ENCODE measurements at regions not wholly inside any gene's neighbourhood (a gene's known extent, or its start where the extent isn't known, plus 50 kb on each side); places are given as distances from the start of the nearest gene placed in this dataset.

- no peak overlapping the region for H3K4me2 ChIP-seq (ENCODE audit: low read depth, low read length, poor library complexity, severe bottlenecking)
- no peak for TF ChIP-seq CTCF (IDR thresholded peaks at IDR 0.05; ENCODE audit: insufficient read depth, low read length, poor library complexity, severe bottlenecking)
- TF ChIP-seq EZH2phosphoT487 (conservative IDR thresholded peaks at IDR 0.05; ENCODE audit: low read length) = no peak
- H3K27ac ChIP-seq (ENCODE audit: low read depth, low read length) = no peak overlapping the region
- H3F3A ChIP-seq (ENCODE audit: insufficient read depth) = no peaks in the 10 kb centered on the region
- H3K79me2 ChIP-seq (ENCODE audit: insufficient read depth, low read length) = no peaks in the 10 kb centered on the region
- no peak overlapping the region for H3K9ac ChIP-seq (ENCODE audit: low read length)
- no peaks in the 10 kb centered on the region for H3K27me3 ChIP-seq (ENCODE audit: low read length)
- no peaks in the 10 kb centered on the region for H3K9me2 ChIP-seq (replicated peaks; ENCODE audit: insufficient read depth, low read length)
- H3K9me3 ChIP-seq (ENCODE audit: insufficient read depth, low read length) = no peaks in the 10 kb centered on the region
- no peak overlapping the region for H2AFZ ChIP-seq (ENCODE audit: low read depth, low read length, severe bottlenecking)
- no peaks in the 10 kb centered on the region for H4K20me1 ChIP-seq (ENCODE audit: low read depth, low read length)
- H3K36me3 ChIP-seq (ENCODE audit: low read length) = no peaks in the 10 kb centered on the region
- H3K4me3 ChIP-seq (ENCODE audit: insufficient read depth, low read length, poor library complexity, severe bottlenecking) = no peak overlapping the region
Observed at GRCh38 chr2:71939588-71940535, 207.8 kb downstream of the CYP26B1 start.

GRCh38 chr2:71938659-71939587, 208.7 kb downstream of the CYP26B1 start:
- no peaks in the 10 kb centered on the region for H3K9me3 ChIP-seq (ENCODE audit: insufficient read depth, low read length)
- H4K20me1 ChIP-seq (ENCODE audit: low read depth, low read length) = no peaks in the 10 kb centered on the region
- H2AFZ ChIP-seq (ENCODE audit: low read depth, low read length, severe bottlenecking) = no peak overlapping the region
- no peaks in the 10 kb centered on the region for H3K9me2 ChIP-seq (replicated peaks; ENCODE audit: insufficient read depth, low read length)
- H3K4me2 ChIP-seq (ENCODE audit: low read depth, low read length, poor library complexity, severe bottlenecking) = no peak overlapping the region
- no peak overlapping the region for H3K27ac ChIP-seq (ENCODE audit: low read depth, low read length)
- H3F3A ChIP-seq (ENCODE audit: insufficient read depth) = no peaks in the 10 kb centered on the region
- no peaks in the 10 kb centered on the region for H3K27me3 ChIP-seq (ENCODE audit: low read length)
- H3K79me2 ChIP-seq (ENCODE audit: insufficient read depth, low read length) = no peaks in the 10 kb centered on the region
- no peak overlapping the region for H3K4me3 ChIP-seq (ENCODE audit: insufficient read depth, low read length, poor library complexity, severe bottlenecking)
- TF ChIP-seq EZH2phosphoT487 (conservative IDR thresholded peaks at IDR 0.05; ENCODE audit: low read length) = no peak
- no peak for TF ChIP-seq CTCF (IDR thresholded peaks at IDR 0.05; ENCODE audit: insufficient read depth, low read length, poor library complexity, severe bottlenecking)
- no peaks in the 10 kb centered on the region for H3K36me3 ChIP-seq (ENCODE audit: low read length)
- no peak overlapping the region for H3K9ac ChIP-seq (ENCODE audit: low read length)

GRCh38 chr2:71938108-71938507, 209.6 kb downstream of the CYP26B1 start:
- H2AFZ ChIP-seq (ENCODE audit: low read depth, low read length, severe bottlenecking) = no peak overlapping the region
- no peaks in the 10 kb centered on the region for H3K79me2 ChIP-seq (ENCODE audit: insufficient read depth, low read length)
- no peaks in the 10 kb centered on the region for H4K20me1 ChIP-seq (ENCODE audit: low read depth, low read length)
- H3F3A ChIP-seq (ENCODE audit: insufficient read depth) = no peaks in the 10 kb centered on the region
- no peaks in the 10 kb centered on the region for H3K9me2 ChIP-seq (replicated peaks; ENCODE audit: insufficient read depth, low read length)
- H3K27ac ChIP-seq (ENCODE audit: low read depth, low read length) = no peak overlapping the region
- no peaks in the 10 kb centered on the region for H3K27me3 ChIP-seq (ENCODE audit: low read length)
- no peak overlapping the region for H3K4me3 ChIP-seq (ENCODE audit: insufficient read depth, low read length, poor library complexity, severe bottlenecking)
- no peaks in the 10 kb centered on the region for H3K36me3 ChIP-seq (ENCODE audit: low read length)
- no peak overlapping the region for H3K4me2 ChIP-seq (ENCODE audit: low read depth, low read length, poor library complexity, severe bottlenecking)
- no peak overlapping the region for H3K9ac ChIP-seq (ENCODE audit: low read length)
- TF ChIP-seq EZH2phosphoT487 (conservative IDR thresholded peaks at IDR 0.05; ENCODE audit: low read length) = no peak
- no peak for TF ChIP-seq CTCF (IDR thresholded peaks at IDR 0.05; ENCODE audit: insufficient read depth, low read length, poor library complexity, severe bottlenecking)
- no peaks in the 10 kb centered on the region for H3K9me3 ChIP-seq (ENCODE audit: insufficient read depth, low read length)
